H9 (cell line): ENCODE measurements at regions not wholly inside any gene's neighbourhood (a gene's known extent, or its start where the extent isn't known, plus 50 kb on each side); places are given as distances from the start of the nearest gene placed in this dataset.

Experiments
- DNase-seq: peaks from one replicate; pipeline ENCODE4 v3.0.0-alpha.2; 2017
- H2AFZ ChIP-seq: one replicate; pipeline ENCODE4 v1.6.1; 2013; ENCODE audit warnings: mild to moderate bottlenecking, low read length, control low read depth, moderate library complexity
- H2AK5ac ChIP-seq: 2 replicates; pipeline ENCODE4 v1.6.1; 2013; ENCODE audit warnings: low read length, control low read depth, mixed read lengths; ENCODE audit not compliant: insufficient read length
- H2BK120ac ChIP-seq: one replicate; pipeline ENCODE4 v1.6.1; 2013; ENCODE audit warnings: low read depth, mild to moderate bottlenecking, low read length, control low read depth, inconsistent platforms; ENCODE audit not compliant: poor library complexity, severe bottlenecking
- H2BK12ac ChIP-seq: 2 replicates; pipeline ENCODE4 v1.6.1; 2013; ENCODE audit warnings: low read length, control low read depth, mixed read lengths, low read depth; ENCODE audit not compliant: insufficient read length
- H2BK15ac ChIP-seq: 2 replicates; pipeline ENCODE4 v1.6.1; 2013; ENCODE audit warnings: low read depth, low read length, control low read depth
- H2BK20ac ChIP-seq: one replicate; pipeline ENCODE4 v1.6.1; 2013; ENCODE audit warnings: low read depth, mild to moderate bottlenecking, low read length, control low read depth, inconsistent platforms; ENCODE audit not compliant: poor library complexity, severe bottlenecking
- H2BK5ac ChIP-seq: 2 replicates; pipeline ENCODE4 v1.6.1; 2013; ENCODE audit warnings: low read length, control low read depth, mixed read lengths; ENCODE audit not compliant: insufficient read length
- H3K14ac ChIP-seq: 2 replicates; pipeline ENCODE4 v1.6.1; 2013; ENCODE audit warnings: low read length, control low read depth; ENCODE audit not compliant: insufficient read depth
- H3K18ac ChIP-seq: 2 replicates; pipeline ENCODE4 v1.6.1; 2013; ENCODE audit warnings: low read depth, mild to moderate bottlenecking, mixed read lengths, low read length, control low read depth; ENCODE audit not compliant: insufficient read length
- H3K23ac ChIP-seq: 2 replicates; pipeline ENCODE4 v1.6.1; 2013; ENCODE audit warnings: low read length, control low read depth, mixed read lengths, low read depth; ENCODE audit not compliant: insufficient read length
- H3K23me2 ChIP-seq: 2 replicates; pipeline ENCODE4 v1.6.1; 2013; ENCODE audit warnings: low read depth, mild to moderate bottlenecking, mixed read lengths, low read length, control low read depth; ENCODE audit not compliant: insufficient read length, poor library complexity, severe bottlenecking
- H3K27ac ChIP-seq: 2 replicates; pipeline ENCODE4 v1.5.1; 2013; ENCODE audit warnings: low read length, control low read depth, mixed read lengths, low read depth; ENCODE audit not compliant: insufficient read length
- H3K27me3 ChIP-seq: 2 replicates; pipeline ENCODE4 v1.6.1; 2013; ENCODE audit warnings: low read length, control low read depth, inconsistent platforms; ENCODE audit not compliant: insufficient read depth
- H3K4ac ChIP-seq: 2 replicates; pipeline ENCODE4 v1.6.1; 2013; ENCODE audit warnings: low read depth, mild to moderate bottlenecking, control low read depth, inconsistent platforms, low read length, moderate library complexity
- H3K4me1 ChIP-seq: 2 replicates; pipeline ENCODE4 v1.6.1; 2013; ENCODE audit warnings: low read length, control low read depth, inconsistent platforms; ENCODE audit not compliant: insufficient read depth
- H3K4me2 ChIP-seq: 2 replicates; pipeline ENCODE4 v1.6.1; 2013; ENCODE audit warnings: low read length, control low read depth, mixed read lengths; ENCODE audit not compliant: insufficient read length, insufficient read depth
- H3K56ac ChIP-seq: 2 replicates; pipeline ENCODE4 v1.6.1; 2013; ENCODE audit warnings: low read depth, mild to moderate bottlenecking, mixed read lengths, low read length, control low read depth; ENCODE audit not compliant: insufficient read length
- H3K79me1 ChIP-seq: 2 replicates; pipeline ENCODE4 v1.6.1; 2013; ENCODE audit warnings: low read depth, mild to moderate bottlenecking, moderate library complexity, low read length, control low read depth, inconsistent platforms; ENCODE audit not compliant: insufficient read depth, poor library complexity, severe bottlenecking
- H3K79me2 ChIP-seq: 2 replicates; pipeline ENCODE4 v1.6.1; 2013; ENCODE audit warnings: low read length, control low read depth, inconsistent platforms; ENCODE audit not compliant: insufficient read depth
- H3K9ac ChIP-seq: 2 replicates; pipeline ENCODE4 v1.6.1; 2013; ENCODE audit warnings: low read length, control low read depth, mixed read lengths; ENCODE audit not compliant: insufficient read length; ENCODE audit errors: extremely low read depth
- H3K9me3 ChIP-seq: one replicate; pipeline ENCODE4 v1.6.1; 2013; ENCODE audit warnings: low read depth, low read length, inconsistent platforms; ENCODE audit not compliant: control insufficient read depth
- H3T11ph ChIP-seq: one replicate; pipeline ENCODE4 v1.6.1; 2013; ENCODE audit warnings: mild to moderate bottlenecking, low read length, control low read depth, inconsistent platforms
- H4K20me1 ChIP-seq: one replicate; pipeline ENCODE4 v1.6.1; 2013; ENCODE audit not compliant: control insufficient read depth, insufficient read length, insufficient read depth
- H4K5ac ChIP-seq: 2 replicates; pipeline ENCODE4 v1.6.1; 2013; ENCODE audit warnings: low read depth, mild to moderate bottlenecking, mixed read lengths, low read length, control low read depth; ENCODE audit not compliant: insufficient read length
- H4K8ac ChIP-seq: replicated peaks from 2 replicates; pipeline ENCODE4 v1.6.1; 2013; ENCODE audit warnings: low read length, control low read depth, mixed read lengths, low read depth; ENCODE audit not compliant: insufficient read length
- H4K91ac ChIP-seq: 2 replicates; pipeline ENCODE4 v1.6.1; 2013; ENCODE audit warnings: low read depth, mild to moderate bottlenecking, moderate library complexity, mixed read lengths, low read length, control low read depth; ENCODE audit not compliant: insufficient read length
- H3K27ac Mint-ChIP-seq, 3 experiments: 2 replicates in 2 of 3; 3 replicates in 1 of 3; pipeline ENCODE4 v1.8.0; 2020 to 2021; ENCODE audit warnings: mixed read lengths in 3 of 3, mild to moderate bottlenecking in 1 of 3, moderate library complexity in 1 of 3
- H3K27me3 Mint-ChIP-seq: 2 replicates; pipeline ENCODE4 v1.8.0; 2021; ENCODE audit warnings: low read depth, mild to moderate bottlenecking, moderate library complexity, mixed read lengths
- H3K36me3 Mint-ChIP-seq, 3 experiments: 2 replicates in 2 of 3; 3 replicates in 1 of 3; pipeline ENCODE4 v1.8.0; 2020 to 2021; ENCODE audit warnings: low read depth in 3 of 3, mixed read lengths in 3 of 3; ENCODE audit not compliant: insufficient read depth in 1 of 3
- H3K4me1 Mint-ChIP-seq, 2 experiments: 2 replicates each; pipeline ENCODE4 v1.8.0; 2020; ENCODE audit warnings: mixed read lengths in 2 of 2
- H3K4me3 Mint-ChIP-seq, 2 experiments: 2 replicates in 1 of 2; 3 replicates in 1 of 2; pipeline ENCODE4 v1.8.0; 2020 to 2021; ENCODE audit warnings: mild to moderate bottlenecking in 2 of 2, mixed read lengths in 2 of 2, moderate library complexity in 1 of 2
- H3K9me3 Mint-ChIP-seq, 2 experiments: 2 replicates in 1 of 2; 3 replicates in 1 of 2; pipeline ENCODE4 v1.8.0; 2020; ENCODE audit warnings: mild to moderate bottlenecking in 2 of 2, mixed read lengths in 2 of 2, moderate library complexity in 1 of 2
- CTCF ChIP-seq: fragments of 200-600 bp; sonication (generic); conservative IDR thresholded peaks from 3 replicates; pipeline ENCODE4 v1.8.0; 2021; ENCODE audit warnings: antibody characterized with exemption, mild to moderate bottlenecking
- WGBS: extraction: QIAGEN DNeasy Blood & Tissue Kit; methylation state at CpG from one replicate; pipeline ENCODE4 v1.1.7; 2013; ENCODE audit warnings: missing lambda C conversion rate, low lambda C conversion rate, mixed read lengths; ENCODE audit not compliant: insufficient read length; ENCODE audit errors: extremely low coverage; 5-methylcytosine and 5-hydroxymethylcytosine counted together

GRCh38 chr11:127598476-127598875 is 597.9 kb upstream of the KIRREL3 start:
- Histone ChIP-seq H3K23ac (no peak overlapping the region), H4K20me1 (no peaks in the 10 kb centered on the region), H2BK120ac (no peak overlapping the region), H3K4me1 (no peaks in the 10 kb centered on the region; the same call in 1 of the 2 replicates), H3K14ac (no peak overlapping the region), H2BK20ac (no peak overlapping the region), H3K9me3 (no peaks in the 10 kb centered on the region), H2BK5ac (no peak overlapping the region), H2BK15ac (no peak overlapping the region), H3K4me2 (no peak overlapping the region), H2BK12ac (no peak overlapping the region), H3K23me2 (no peaks in the 10 kb centered on the region), H2AK5ac (no peak overlapping the region), H3K18ac (no peak overlapping the region), H4K8ac (no peak overlapping the region), H3K4ac (no peak overlapping the region), H3K27me3 (no peaks in the 10 kb centered on the region), H3K56ac (no peak overlapping the region), H3K79me2 (no peaks in the 10 kb centered on the region), H4K91ac (no peak overlapping the region), H2AFZ (no peak overlapping the region), H3K27ac (no peak overlapping the region), H3T11ph (no peak overlapping the region), H3K79me1 (no peaks in the 10 kb centered on the region), H3K9ac (no peak overlapping the region), H4K5ac (no peak overlapping the region)
- H3K4me1 Mint-ChIP-seq: peaks cover 17 to 19% of the 10 kb centered on the region in 2 experiments
- DNase-seq: no peak
- no peak for TF ChIP-seq CTCF
- H3K27ac Mint-ChIP-seq: no peak overlapping the region
- H3K27me3 Mint-ChIP-seq: no peaks in the 10 kb centered on the region
- no peaks in the 10 kb centered on the region for H3K36me3 Mint-ChIP-seq
- H3K9me3 Mint-ChIP-seq: no peaks in the 10 kb centered on the region
- no CpG with 5 or more reads among the region's 3 CpGs for WGBS
- H3K4me3 Mint-ChIP-seq: no peak overlapping the region
